ENCODE measurements at regions not wholly inside any gene's neighbourhood (a gene's known extent, or its start where the extent isn't known, plus 50 kb on each side); places are given as distances from the start of the nearest gene placed in this dataset.

DNA sequence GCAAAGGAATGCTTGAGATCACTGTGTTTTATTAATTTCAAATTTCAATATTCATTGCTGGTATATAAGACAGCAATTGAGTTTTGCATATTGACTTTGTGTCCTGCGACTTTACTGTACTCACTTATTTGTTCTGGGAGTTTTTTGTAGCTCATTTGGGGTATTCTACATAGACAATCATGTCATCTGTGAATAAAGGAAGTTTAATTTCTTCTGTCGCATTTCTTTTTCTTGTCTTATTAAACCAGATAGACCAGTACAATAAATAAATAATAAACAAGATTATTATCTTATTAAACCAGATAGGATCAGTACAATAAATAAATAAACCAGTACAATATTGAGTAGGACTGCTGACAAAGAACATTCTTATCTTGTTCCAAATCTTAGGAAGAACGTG, 448.2 kb downstream of the RPS24 start:
- Histone ChIP-seq H2BK5ac (ENCODE audit: low read length) (no peak overlapping the region), H3K4ac (ENCODE audit: low read depth, low read length) (no peak overlapping the region), H3K9ac (ENCODE audit: low read length) (no peak overlapping the region), H4K5ac (ENCODE audit: low read length) (no peak overlapping the region), H3K4me3 (ENCODE audit: low read length) (no peak overlapping the region), H3K56ac (ENCODE audit: low read length) (no peak overlapping the region), H4K8ac (ENCODE audit: low read depth, low read length) (no peak overlapping the region), H3K79me1 (ENCODE audit: low read length) (no peaks in the 10 kb centered on the region), H3K27ac (ENCODE audit: low read depth, low read length) (no peak overlapping the region), H3K36me3 (ENCODE audit: control insufficient read depth, insufficient read depth, low read length) (no peaks in the 10 kb centered on the region), H3K4me1 (ENCODE audit: control insufficient read depth, low read depth, low read length) (no peaks in the 10 kb centered on the region), H3K79me2 (ENCODE audit: control insufficient read depth, insufficient read depth, low read length) (no peaks in the 10 kb centered on the region), H3K27me3 (ENCODE audit: insufficient read depth, low read length, poor library complexity) (no peaks in the 10 kb centered on the region), H3K4me2 (ENCODE audit: low read length) (no peak overlapping the region), H2AK5ac (ENCODE audit: low read length) (no peak overlapping the region), H2BK15ac (replicated peaks; ENCODE audit: low read depth) (no peak overlapping the region), H2BK120ac (ENCODE audit: low read depth, low read length) (no peak overlapping the region), H3K18ac (ENCODE audit: low read length) (no peak overlapping the region), H3K23ac (ENCODE audit: low read length) (no peak overlapping the region)
- WGBS (ENCODE audit: extremely low coverage, insufficient coverage, low lambda C conversion rate): 100% methylated on average over 1 of the region's 3 CpGs
- DNase-seq: no peak

DNA sequence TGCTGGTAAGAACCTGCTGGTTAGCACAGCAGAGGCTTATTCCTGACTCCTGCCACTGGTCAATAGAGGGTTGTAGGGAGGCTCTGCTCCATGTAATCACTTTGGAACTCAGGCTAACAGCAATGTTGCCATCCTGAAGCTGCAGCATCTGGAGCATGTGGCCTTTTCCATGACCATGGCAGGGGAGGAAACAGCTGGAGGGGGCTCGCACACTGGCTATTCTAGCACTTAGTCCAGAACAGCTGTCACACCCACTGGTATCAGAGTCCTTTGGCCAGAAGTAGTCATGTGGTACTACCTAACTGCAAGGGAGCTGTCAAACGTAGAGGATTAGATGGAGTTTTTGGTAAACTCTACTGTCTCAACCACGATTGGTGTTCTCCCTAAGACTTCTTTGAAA, 450.0 kb downstream of the RPS24 start:
- no peak overlapping the region for H3K18ac ChIP-seq (ENCODE audit: low read length)
- no peaks in the 10 kb centered on the region for H3K36me3 ChIP-seq (ENCODE audit: control insufficient read depth, insufficient read depth, low read length)
- H4K8ac ChIP-seq (ENCODE audit: low read depth, low read length): no peak overlapping the region
- no peak overlapping the region for H3K4ac ChIP-seq (ENCODE audit: low read depth, low read length)
- H3K4me2 ChIP-seq (ENCODE audit: low read length): no peak overlapping the region
- no peaks in the 10 kb centered on the region for H3K79me2 ChIP-seq (ENCODE audit: control insufficient read depth, insufficient read depth, low read length)
- no peak overlapping the region for H2BK120ac ChIP-seq (ENCODE audit: low read depth, low read length)
- no peak overlapping the region for H3K23ac ChIP-seq (ENCODE audit: low read length)
- no peak overlapping the region for H2AK5ac ChIP-seq (ENCODE audit: low read length)
- no peak overlapping the region for H3K9ac ChIP-seq (ENCODE audit: low read length)
- H3K56ac ChIP-seq (ENCODE audit: low read length): no peak overlapping the region
- no peak overlapping the region for H3K4me3 ChIP-seq (ENCODE audit: low read length)
- no peaks in the 10 kb centered on the region for H3K79me1 ChIP-seq (ENCODE audit: low read length)
- H2BK15ac ChIP-seq (replicated peaks; ENCODE audit: low read depth): no peak overlapping the region
- no peaks in the 10 kb centered on the region for H3K4me1 ChIP-seq (ENCODE audit: control insufficient read depth, low read depth, low read length)
- no peak for DNase-seq
- WGBS (ENCODE audit: extremely low coverage, insufficient coverage, low lambda C conversion rate): no CpG with 5 or more reads among the region's 3 CpGs
- no peak overlapping the region for H2BK5ac ChIP-seq (ENCODE audit: low read length)
- no peak overlapping the region for H4K5ac ChIP-seq (ENCODE audit: low read length)
- no peaks in the 10 kb centered on the region for H3K27me3 ChIP-seq (ENCODE audit: insufficient read depth, low read length, poor library complexity)
- no peak overlapping the region for H3K27ac ChIP-seq (ENCODE audit: low read depth, low read length)

DNA sequence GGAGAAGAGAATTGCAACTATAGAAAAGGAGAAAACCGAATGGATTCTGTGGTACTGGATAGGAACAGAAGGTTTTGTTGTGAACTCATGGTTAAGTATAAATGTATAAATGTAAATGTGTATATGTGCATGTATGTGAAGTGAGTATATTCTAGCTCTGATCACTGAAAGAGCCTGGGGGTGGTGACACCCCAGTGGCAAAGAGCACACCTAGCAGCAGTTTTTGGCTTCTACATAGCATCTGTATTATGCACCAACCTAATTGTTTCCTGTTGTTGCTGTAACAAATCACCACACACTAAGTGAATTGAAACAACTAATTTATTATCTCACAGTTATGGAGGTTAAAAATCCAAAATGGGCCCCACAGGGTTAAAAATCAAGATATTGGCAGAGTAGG, 455.4 kb downstream of the RPS24 start:
- Histone ChIP-seq H4K8ac (ENCODE audit: low read depth, low read length) (no peak overlapping the region), H3K79me1 (ENCODE audit: low read length) (no peaks in the 10 kb centered on the region), H2AK5ac (ENCODE audit: low read length) (no peak overlapping the region), H3K4ac (ENCODE audit: low read depth, low read length) (no peak overlapping the region), H2BK120ac (ENCODE audit: low read depth, low read length) (no peak overlapping the region), H3K4me1 (ENCODE audit: control insufficient read depth, low read depth, low read length) (no peaks in the 10 kb centered on the region), H3K56ac (ENCODE audit: low read length) (no peak overlapping the region), H3K4me3 (ENCODE audit: low read length) (no peak overlapping the region), H3K27me3 (ENCODE audit: insufficient read depth, low read length, poor library complexity) (peaks cover 2% of the 10 kb centered on the region), H3K27ac (ENCODE audit: low read depth, low read length) (no peak overlapping the region), H2BK15ac (replicated peaks; ENCODE audit: low read depth) (no peak overlapping the region), H3K18ac (ENCODE audit: low read length) (no peak overlapping the region), H3K4me2 (ENCODE audit: low read length) (no peak overlapping the region), H3K36me3 (ENCODE audit: control insufficient read depth, insufficient read depth, low read length) (no peaks in the 10 kb centered on the region), H4K5ac (ENCODE audit: low read length) (no peak overlapping the region), H3K9ac (ENCODE audit: low read length) (no peak overlapping the region), H3K23ac (ENCODE audit: low read length) (no peak overlapping the region), H3K79me2 (ENCODE audit: control insufficient read depth, insufficient read depth, low read length) (no peaks in the 10 kb centered on the region), H2BK5ac (ENCODE audit: low read length) (no peak overlapping the region)
- no CpG with 5 or more reads among the region's 1 CpG for WGBS (ENCODE audit: extremely low coverage, insufficient coverage, low lambda C conversion rate)
- DNase-seq: no peak

DNA sequence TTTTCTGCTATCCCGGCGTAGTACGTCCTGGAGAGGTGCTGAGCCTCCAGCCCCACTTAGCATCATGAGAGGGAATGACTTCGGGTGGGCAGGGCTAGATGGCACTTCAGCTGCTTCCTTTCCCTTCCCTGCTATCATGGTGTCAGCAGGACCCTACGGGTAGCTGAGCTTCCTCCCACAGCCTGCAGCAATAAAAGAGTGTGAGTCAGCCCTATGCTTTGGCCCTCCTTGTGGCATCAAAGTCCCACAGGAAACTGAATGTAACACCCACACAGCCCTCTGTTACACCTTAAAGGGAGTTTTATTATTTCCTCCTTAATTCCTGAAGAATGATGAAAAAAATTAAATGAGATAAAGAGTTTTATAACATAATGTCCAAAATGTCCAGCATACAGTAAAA, 458.1 kb downstream of the RPS24 start:
- Histone ChIP-seq H3K4me3 (ENCODE audit: low read length) (no peak overlapping the region), H3K36me3 (ENCODE audit: control insufficient read depth, insufficient read depth, low read length) (no peaks in the 10 kb centered on the region), H3K79me1 (ENCODE audit: low read length) (no peaks in the 10 kb centered on the region), H3K4me1 (ENCODE audit: control insufficient read depth, low read depth, low read length) (no peaks in the 10 kb centered on the region), H2AK5ac (ENCODE audit: low read length) (no peak overlapping the region), H3K4me2 (ENCODE audit: low read length) (no peak overlapping the region), H3K23ac (ENCODE audit: low read length) (no peak overlapping the region), H2BK5ac (ENCODE audit: low read length) (no peak overlapping the region), H3K9ac (ENCODE audit: low read length) (no peak overlapping the region), H3K56ac (ENCODE audit: low read length) (no peak overlapping the region), H3K27ac (ENCODE audit: low read depth, low read length) (no peak overlapping the region), H2BK120ac (ENCODE audit: low read depth, low read length) (no peak overlapping the region), H4K8ac (ENCODE audit: low read depth, low read length) (no peak overlapping the region), H3K27me3 (ENCODE audit: insufficient read depth, low read length, poor library complexity) (peaks cover 2% of the 10 kb centered on the region), H3K18ac (ENCODE audit: low read length) (no peak overlapping the region), H3K79me2 (ENCODE audit: control insufficient read depth, insufficient read depth, low read length) (no peaks in the 10 kb centered on the region), H2BK15ac (replicated peaks; ENCODE audit: low read depth) (no peak overlapping the region), H4K5ac (ENCODE audit: low read length) (no peak overlapping the region), H3K4ac (ENCODE audit: low read depth, low read length) (no peak overlapping the region)
- no CpG with 5 or more reads among the region's 5 CpGs for WGBS (ENCODE audit: extremely low coverage, insufficient coverage, low lambda C conversion rate)
- no peak for DNase-seq

DNA sequence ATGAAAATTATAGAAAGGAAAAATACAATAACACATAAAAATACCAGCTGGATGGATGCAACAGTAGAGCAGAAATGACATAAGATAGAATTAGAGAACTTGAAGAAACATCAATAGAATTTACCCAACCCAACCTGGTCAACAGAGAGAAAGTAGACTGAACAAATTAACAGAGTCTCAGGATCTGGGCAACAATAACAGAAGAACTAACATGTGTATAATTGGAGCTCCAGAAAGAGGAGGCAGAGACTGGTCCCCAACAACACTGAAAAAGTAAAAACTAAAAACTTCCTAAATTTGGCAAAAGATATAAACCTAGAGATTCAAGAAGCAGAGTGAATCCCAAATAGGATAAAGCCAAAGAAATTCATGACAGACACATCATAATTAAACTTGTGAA, 458.8 kb downstream of the RPS24 start:
- H2AK5ac ChIP-seq (ENCODE audit: low read length): no peak overlapping the region
- no peak for DNase-seq
- H3K4me1 ChIP-seq (ENCODE audit: control insufficient read depth, low read depth, low read length): no peaks in the 10 kb centered on the region
- peaks cover 2% of the 10 kb centered on the region for H3K27me3 ChIP-seq (ENCODE audit: insufficient read depth, low read length, poor library complexity)
- no peak overlapping the region for H4K8ac ChIP-seq (ENCODE audit: low read depth, low read length)
- H2BK5ac ChIP-seq (ENCODE audit: low read length): no peak overlapping the region
- H3K36me3 ChIP-seq (ENCODE audit: control insufficient read depth, insufficient read depth, low read length): no peaks in the 10 kb centered on the region
- no peak overlapping the region for H3K27ac ChIP-seq (ENCODE audit: low read depth, low read length)
- H3K56ac ChIP-seq (ENCODE audit: low read length): no peak overlapping the region
- H3K79me1 ChIP-seq (ENCODE audit: low read length): no peaks in the 10 kb centered on the region
- no peaks in the 10 kb centered on the region for H3K79me2 ChIP-seq (ENCODE audit: control insufficient read depth, insufficient read depth, low read length)
- no peak overlapping the region for H2BK120ac ChIP-seq (ENCODE audit: low read depth, low read length)
- H3K23ac ChIP-seq (ENCODE audit: low read length): no peak overlapping the region
- no peak overlapping the region for H4K5ac ChIP-seq (ENCODE audit: low read length)
- H2BK15ac ChIP-seq (replicated peaks; ENCODE audit: low read depth): no peak overlapping the region
- no peak overlapping the region for H3K4me3 ChIP-seq (ENCODE audit: low read length)
- no peak overlapping the region for H3K4me2 ChIP-seq (ENCODE audit: low read length)
- no peak overlapping the region for H3K18ac ChIP-seq (ENCODE audit: low read length)
- H3K9ac ChIP-seq (ENCODE audit: low read length): no peak overlapping the region
- H3K4ac ChIP-seq (ENCODE audit: low read depth, low read length): no peak overlapping the region

DNA sequence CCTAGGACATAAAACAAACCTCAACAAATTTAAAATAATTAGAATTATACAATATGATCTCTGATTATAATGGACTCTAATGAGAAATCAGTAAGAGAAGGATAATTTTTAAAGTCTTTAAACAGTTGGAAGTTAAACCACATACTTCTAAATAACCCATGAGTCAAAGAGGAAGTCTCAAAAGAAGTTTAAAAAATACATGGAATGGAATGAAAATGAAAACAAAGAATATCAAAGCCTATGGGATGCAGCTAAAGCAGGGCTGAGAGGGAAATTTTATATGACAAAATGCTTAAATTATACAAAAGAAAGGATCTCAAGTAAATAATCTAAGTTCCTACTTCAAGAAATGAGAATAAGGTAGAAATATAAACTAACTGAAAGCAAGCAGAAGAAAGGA, 460.5 kb downstream of the RPS24 start:
- H3K36me3 ChIP-seq (ENCODE audit: control insufficient read depth, insufficient read depth, low read length): no peaks in the 10 kb centered on the region
- no peak overlapping the region for H3K9ac ChIP-seq (ENCODE audit: low read length)
- H3K79me1 ChIP-seq (ENCODE audit: low read length): no peaks in the 10 kb centered on the region
- H2BK120ac ChIP-seq (ENCODE audit: low read depth, low read length): no peak overlapping the region
- DNase-seq: no peak
- H3K27me3 ChIP-seq (ENCODE audit: insufficient read depth, low read length, poor library complexity): peaks cover 2% of the 10 kb centered on the region
- no peak overlapping the region for H3K4me3 ChIP-seq (ENCODE audit: low read length)
- no peak overlapping the region for H3K4ac ChIP-seq (ENCODE audit: low read depth, low read length)
- no peak overlapping the region for H3K4me2 ChIP-seq (ENCODE audit: low read length)
- no peak overlapping the region for H3K56ac ChIP-seq (ENCODE audit: low read length)
- H2BK5ac ChIP-seq (ENCODE audit: low read length): no peak overlapping the region
- H2BK15ac ChIP-seq (replicated peaks; ENCODE audit: low read depth): no peak overlapping the region
- H2AK5ac ChIP-seq (ENCODE audit: low read length): no peak overlapping the region
- no peaks in the 10 kb centered on the region for H3K4me1 ChIP-seq (ENCODE audit: control insufficient read depth, low read depth, low read length)
- no peak overlapping the region for H3K23ac ChIP-seq (ENCODE audit: low read length)
- H3K18ac ChIP-seq (ENCODE audit: low read length): no peak overlapping the region
- H4K5ac ChIP-seq (ENCODE audit: low read length): no peak overlapping the region
- no peaks in the 10 kb centered on the region for H3K79me2 ChIP-seq (ENCODE audit: control insufficient read depth, insufficient read depth, low read length)
- H3K27ac ChIP-seq (ENCODE audit: low read depth, low read length): no peak overlapping the region
- no peak overlapping the region for H4K8ac ChIP-seq (ENCODE audit: low read depth, low read length)

All from mesendoderm (in vitro differentiated cells).